ENCODE measurements at regions not wholly inside any gene's neighbourhood (a gene's known extent, or its start where the extent isn't known, plus 50 kb on each side); places are given as distances from the start of the nearest gene placed in this dataset.
"Not testable (repeated sequence)": the region's sequence is repeated elsewhere in the genome, so short reads cannot be mapped to it uniquely, and the experiment has no call there.

- no peak for FAIRE-seq
Observed at GRCh38 chr9:26220367-26220766, 542.1 kb upstream of the TUSC1 start.

GRCh38 chr9:26219961-26220360 is 541.7 kb upstream of the TUSC1 start:
- no peak for FAIRE-seq

- FAIRE-seq, result no peak
Observed at GRCh38 chr9:26216702-26217101, 538.5 kb upstream of the TUSC1 start.

GRCh38 chr9:26214713-26215444 is 536.6 kb upstream of the TUSC1 start:
- not testable (repeated sequence) for FAIRE-seq

GRCh38 chr9:26210338-26210851 is 532.2 kb upstream of the TUSC1 start:
- FAIRE-seq, result no peak

GRCh38 chr9:26205261-26205660 is 527.0 kb upstream of the TUSC1 start:
- no peak for FAIRE-seq

- no peak for FAIRE-seq
Observed at GRCh38 chr9:26193237-26193636, 515.0 kb upstream of the TUSC1 start.

- no peak for FAIRE-seq
Observed at GRCh38 chr9:26191711-26192110, 513.5 kb upstream of the TUSC1 start.

GRCh38 chr9:26181836-26182235 is 503.6 kb upstream of the TUSC1 start:
- FAIRE-seq, result no peak

- no peak for FAIRE-seq
Observed at GRCh38 chr9:26176628-26177027, 498.4 kb upstream of the TUSC1 start.

- FAIRE-seq, result no peak
Observed at GRCh38 chr9:26175264-26175663, 497.0 kb upstream of the TUSC1 start.

GRCh38 chr9:26172301-26172700 is 494.1 kb upstream of the TUSC1 start:
- FAIRE-seq, result no peak

GRCh38 chr9:26171691-26172090 is 493.4 kb upstream of the TUSC1 start:
- no peak for FAIRE-seq

- FAIRE-seq, result no peak
Observed at GRCh38 chr9:26170190-26170589, 491.9 kb upstream of the TUSC1 start.

GRCh38 chr9:26169708-26170107 is 491.5 kb upstream of the TUSC1 start:
- FAIRE-seq, result no peak

GRCh38 chr9:26166537-26166936 is 488.3 kb upstream of the TUSC1 start:
- no peak for FAIRE-seq

GRCh38 chr9:26165426-26165825 is 487.2 kb upstream of the TUSC1 start:
- no peak for FAIRE-seq

- no peak for FAIRE-seq
Observed at GRCh38 chr9:26163931-26164330, 485.7 kb upstream of the TUSC1 start.

GRCh38 chr9:26159575-26160392 is 481.5 kb upstream of the TUSC1 start:
- no peak for FAIRE-seq

- FAIRE-seq, result no peak
Observed at GRCh38 chr9:26158631-26159150, 480.4 kb upstream of the TUSC1 start.

- FAIRE-seq, result no peak
Observed at GRCh38 chr9:26157411-26157810, 479.2 kb upstream of the TUSC1 start.

GRCh38 chr9:26152350-26152749 is 474.1 kb upstream of the TUSC1 start:
- no peak for FAIRE-seq

- FAIRE-seq, result no peak
Observed at GRCh38 chr9:26148128-26148527, 469.9 kb upstream of the TUSC1 start.

- FAIRE-seq, result no peak
Observed at GRCh38 chr9:26145938-26146337, 467.7 kb upstream of the TUSC1 start.

Measured in colon (tissue), 2 donors.